ENCODE measurements at regions not wholly inside any gene's neighbourhood (a gene's known extent, or its start where the extent isn't known, plus 50 kb on each side); places are given as distances from the start of the nearest gene placed in this dataset.
"Not testable (repeated sequence)": the region's sequence is repeated elsewhere in the genome, so short reads cannot be mapped to it uniquely, and the experiment has no call there.

DNA sequence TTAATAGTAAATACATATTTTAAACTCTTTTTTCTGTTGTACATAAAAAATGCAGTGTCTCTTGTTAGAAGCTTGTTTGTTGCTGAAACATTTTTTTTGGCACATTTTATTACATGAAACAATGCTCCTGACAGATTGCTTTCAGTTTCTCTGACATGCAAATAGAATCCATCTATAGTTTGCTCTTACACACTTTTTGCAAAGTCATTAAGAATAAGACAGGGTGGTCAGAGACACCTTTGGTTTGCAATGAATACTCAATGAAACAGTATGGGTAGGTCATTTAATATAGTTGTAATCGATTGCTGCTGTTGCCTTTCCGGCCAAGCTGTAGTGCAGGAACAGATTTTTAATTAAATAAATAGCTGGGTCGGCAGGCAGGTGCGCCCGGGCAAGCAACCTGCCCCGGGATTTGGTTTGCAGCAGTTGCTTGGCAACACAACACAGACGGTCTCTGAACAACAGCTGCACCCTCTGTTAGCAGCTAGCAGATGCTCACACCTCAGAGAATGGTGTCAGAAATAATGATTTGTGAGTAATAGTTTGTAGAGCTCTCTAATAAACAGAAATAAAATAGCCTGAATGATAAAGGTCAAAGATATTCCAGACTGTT, 115.7 kb upstream of the CACNA2D1 start:
- no peak for DNase-seq

DNA sequence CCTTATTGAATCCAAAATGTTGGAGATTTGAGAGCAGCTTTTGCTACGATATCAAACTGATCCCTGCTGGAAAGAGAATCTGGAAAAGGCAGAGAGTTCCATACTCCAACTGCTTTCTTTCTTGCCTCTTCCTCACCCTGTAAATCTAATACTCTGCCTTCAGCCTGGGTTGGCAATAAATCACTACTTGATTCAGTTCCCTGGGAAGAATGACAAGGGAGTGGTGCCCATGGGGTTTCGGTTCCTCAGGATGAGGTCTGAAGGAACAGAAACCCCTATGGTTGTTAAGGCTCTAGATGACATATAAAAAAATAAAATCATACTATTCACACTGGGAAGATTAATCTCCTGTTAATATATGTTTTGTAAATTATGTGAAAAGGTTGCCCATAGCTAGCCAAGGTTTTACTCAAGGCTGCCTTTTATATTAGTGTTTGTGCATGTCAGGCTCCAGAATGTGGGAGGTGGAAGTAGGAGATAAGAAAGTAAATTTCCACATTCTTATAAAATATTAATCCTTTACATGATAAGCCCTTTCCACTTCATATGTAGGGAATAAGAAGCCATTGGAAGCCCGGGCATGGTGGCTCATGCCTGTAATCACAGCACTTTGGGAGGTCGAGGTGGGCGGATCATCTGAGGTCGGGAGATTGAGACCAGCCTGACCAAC, 106.2 kb upstream of the CACNA2D1 start:
- DNase-seq = no peak

DNA sequence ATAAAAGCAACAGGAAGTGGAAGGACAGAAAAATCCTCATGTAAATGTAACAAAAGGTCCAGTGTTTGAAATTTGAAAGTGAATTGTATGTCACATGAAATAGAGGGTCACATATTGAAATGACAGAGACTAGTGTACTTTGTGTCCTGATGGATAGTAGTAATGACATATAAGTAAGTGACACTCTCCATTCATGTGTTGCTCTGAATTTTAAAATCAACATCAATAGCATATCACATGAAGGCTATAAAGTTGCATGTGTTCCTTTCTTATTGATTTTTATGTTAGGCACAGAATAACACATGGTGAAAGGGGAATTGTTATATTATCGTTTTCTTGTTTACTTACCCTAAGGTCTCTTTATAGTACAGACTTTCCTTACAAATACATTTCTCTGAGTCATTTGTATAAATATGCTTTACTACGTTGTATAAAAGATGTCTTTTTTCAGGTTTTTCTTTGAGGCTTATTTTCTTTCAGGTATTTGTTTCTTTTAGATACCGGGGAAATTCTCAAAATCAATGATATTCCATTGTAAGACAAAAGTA, 104.6 kb upstream of the CACNA2D1 start:
- DNase-seq = no peak

DNA sequence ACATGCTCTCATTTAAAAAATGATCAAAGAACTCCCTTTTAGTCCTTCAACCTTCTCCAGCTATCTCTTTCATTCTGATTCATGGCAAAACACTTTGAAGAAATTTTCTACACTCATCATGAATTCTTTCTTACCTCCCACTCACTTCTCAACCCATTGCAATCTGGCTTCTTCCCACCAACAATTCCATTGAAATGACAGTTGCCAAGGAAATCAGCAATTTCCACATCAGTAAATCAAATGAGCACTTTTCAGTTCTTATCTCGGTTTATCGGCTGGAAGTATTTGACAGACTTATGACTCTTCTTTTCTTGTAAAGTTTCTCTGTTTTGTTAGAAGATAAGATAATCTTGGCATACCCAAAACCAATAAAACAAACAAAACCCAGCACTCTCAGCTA, 99.1 kb upstream of the CACNA2D1 start:
- DNase-seq = no peak

DNA sequence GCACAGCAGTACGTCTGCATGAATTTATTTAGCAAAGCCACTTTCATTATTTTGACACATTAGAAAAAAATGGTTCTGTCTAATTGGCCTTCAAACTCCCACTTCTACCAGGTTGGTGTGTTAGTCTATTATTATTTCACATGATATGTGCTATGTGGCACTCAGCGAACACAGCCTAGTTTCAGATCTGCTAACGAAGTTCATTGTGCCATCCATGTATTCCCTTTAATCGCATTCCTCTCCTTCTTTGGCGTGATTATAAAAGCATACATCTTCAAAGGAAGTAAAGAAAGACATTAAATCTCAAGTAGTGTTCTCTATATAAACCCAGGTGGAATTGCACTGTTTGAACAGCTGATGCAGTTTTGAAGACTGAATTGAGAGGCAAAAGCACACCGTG, 96.4 kb upstream of the CACNA2D1 start:
- no peak for DNase-seq

DNA sequence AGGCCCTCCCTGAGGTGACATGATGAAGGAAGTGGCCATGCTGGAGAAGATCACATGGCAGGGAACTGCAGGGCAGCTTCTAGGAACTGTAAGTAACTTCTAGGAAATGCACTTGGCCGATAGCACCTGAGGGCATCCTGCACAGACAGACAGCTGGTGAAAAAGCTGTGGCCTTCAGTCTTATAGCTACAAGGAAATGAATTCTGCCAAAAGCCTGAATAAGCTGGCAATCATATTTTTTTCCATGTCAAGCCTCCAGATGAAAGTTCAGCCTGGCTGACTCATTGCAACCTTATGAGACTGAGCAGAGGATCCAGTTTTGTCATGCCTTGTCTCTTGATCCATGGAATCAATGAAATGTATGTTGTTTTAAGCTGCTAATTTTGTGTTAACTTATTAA, 91.1 kb upstream of the CACNA2D1 start:
- DNase-seq = no peak

DNA sequence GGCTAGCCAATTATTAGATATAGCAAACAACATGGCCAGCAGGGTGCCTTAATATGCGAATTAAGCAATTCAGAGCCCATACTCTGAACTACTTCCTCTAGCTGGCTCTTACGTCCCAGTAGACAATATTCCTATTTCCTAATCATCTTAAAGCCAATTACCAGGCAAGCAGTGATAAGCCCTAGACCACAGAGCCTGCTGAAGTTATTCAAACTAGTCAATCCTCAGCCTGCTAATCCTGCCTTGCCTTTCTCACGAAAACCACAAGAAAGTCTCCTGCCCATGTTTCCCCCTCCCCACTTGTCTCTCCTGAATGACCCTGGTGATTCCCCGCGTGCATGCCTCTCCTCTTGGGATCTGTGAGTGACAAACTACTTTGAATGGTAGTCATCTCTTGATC, 86.8 kb upstream of the CACNA2D1 start:
- no peak for DNase-seq

DNA sequence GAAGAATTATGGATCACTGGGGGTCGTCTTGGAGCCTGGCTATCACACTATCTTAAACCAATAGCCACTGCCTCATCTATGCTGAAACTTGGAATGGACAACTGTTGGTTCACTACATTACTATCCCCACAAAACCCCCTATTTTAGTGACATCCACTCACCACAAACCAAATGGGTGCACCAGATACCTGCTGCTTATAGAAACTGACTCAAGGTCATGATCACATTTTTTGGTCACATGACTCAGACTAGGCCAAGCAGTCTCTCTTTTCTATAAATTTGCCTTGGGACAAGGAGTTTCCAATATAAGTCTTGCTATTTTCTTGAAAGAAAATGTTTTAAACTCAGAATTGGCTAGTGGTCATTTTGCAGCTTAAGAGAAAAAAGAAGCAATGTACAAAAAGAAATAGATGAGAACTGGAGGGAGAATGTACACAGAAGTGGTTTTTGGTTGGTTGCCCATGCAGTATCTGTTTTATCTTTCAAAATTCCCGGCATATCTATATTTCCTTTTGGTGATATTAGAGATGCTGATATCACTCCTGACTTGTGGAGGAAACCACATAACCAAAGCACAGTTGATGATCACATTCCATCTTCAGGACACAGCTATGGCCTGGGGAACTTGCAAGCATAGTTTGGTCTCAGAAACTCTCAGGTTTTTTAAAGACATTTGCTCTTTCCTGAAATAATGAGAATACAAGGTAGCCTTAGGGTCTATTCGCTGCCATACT, 85.2 kb upstream of the CACNA2D1 start:
- DNase-seq = no peak

DNA sequence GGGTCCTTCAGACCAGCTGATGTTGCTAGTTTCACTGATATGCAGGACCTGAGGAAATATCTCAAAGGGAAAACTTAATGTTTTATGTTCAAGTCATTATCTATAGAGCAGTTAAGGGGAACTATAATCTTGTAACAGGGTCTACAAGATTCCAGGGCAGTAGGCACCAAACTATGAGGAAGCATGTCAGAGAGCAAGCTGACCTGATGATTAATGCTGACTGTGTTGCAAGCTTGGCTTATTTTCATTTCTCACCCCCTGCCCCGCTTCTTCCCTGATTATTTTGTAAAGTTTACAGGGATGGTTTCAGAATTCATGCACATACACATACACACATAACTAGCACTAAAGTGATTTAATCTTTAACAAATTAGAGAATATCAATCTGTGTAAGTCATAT, 84.3 kb upstream of the CACNA2D1 start:
- no peak for DNase-seq

DNA sequence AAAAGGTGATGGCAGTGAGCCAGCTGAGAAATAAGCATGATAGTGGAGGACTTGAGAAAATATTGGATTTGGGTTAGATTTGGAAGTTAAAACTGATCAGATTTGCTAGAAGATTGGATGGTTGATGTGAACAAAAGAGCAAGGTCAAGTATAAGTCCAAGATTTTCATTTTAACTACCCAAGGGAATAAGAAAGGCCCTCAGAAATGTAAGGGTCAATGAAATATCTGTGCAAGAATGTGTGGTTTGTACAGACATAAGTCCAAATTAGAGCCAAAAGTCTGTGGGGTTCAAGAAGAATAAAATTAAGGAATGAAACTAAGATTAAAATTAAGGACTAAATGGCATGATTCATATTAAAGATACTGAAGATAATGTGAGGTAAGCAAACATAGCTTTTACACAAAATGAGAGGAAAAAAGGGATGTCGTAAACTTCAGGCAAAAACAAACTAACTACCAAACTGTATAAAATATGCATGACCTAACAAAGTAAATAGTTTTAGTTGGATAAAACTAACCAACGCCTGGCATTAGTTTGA, 78.4 kb upstream of the CACNA2D1 start:
- DNase-seq = no peak

DNA sequence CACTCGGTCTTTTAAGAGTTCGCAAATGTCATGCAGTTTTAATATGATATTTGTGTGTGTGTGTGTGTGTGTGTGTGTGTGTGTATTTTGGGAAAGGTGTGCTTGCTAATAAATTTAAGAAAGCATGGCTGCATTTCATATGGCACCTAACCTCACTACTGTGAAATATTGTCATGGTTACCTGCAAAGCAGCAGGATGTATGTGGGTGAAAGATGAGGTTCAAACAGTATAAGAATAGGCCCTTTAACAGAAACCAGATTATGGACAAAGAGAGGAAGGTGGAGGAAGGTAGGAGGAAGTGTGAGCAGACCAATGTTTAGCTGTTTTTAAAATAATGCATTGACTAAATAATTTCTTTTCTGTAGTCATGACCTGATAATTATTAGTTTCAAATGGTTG, 73.5 kb upstream of the CACNA2D1 start:
- DNase-seq = no peak

DNA sequence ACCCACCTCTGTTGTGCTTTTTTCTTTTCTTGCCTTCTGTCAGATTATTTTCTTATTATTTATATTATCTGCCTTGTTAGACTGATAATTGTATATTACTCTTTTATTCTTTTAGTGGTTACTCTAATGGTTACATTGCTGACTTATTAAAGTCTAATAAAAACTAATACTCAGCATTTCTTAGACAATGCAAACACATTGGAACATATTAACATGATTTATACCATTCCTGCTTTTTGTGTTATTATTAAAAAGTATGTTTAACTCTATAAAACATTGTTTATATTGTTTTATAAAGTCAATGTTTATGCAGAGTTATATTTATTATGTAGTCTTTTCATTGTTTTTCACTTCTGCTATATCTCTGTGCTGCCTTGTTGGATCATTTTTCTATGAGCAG, 68.0 kb upstream of the CACNA2D1 start:
- no peak for DNase-seq

DNA sequence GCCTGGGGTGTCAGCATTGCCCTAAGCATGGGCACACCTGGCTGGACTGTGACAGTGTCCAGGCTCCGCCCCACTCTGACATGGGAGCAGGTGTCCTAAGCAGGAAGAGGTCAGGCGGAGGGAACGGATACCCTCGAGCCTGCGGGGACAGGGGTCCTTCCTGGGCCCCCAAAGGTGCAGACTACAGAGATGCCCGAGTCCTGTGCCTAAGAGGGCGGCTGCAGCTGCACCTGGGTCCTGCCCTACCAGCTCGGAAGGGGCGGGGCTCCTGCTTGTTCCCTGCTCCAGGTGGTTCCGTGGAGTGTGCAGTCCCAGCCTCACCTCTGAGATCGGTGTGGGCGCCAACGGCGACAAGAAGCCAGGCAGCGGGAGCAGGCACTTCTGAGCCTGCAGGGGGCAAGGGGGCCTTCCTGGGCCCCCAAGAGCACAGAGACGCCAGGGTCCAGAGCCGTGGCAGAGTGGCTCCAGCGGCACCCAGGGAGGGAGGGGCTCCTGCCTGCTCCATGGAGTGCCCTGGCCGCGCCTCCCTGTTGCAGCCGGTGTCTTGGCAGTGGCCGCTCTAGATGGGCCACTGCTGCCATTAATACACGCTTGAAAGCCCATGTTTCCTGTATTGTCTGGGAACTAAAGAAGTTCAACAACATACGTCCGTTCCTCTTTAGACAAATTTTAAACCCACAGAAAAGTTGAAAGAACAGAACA, 64.5 kb upstream of the CACNA2D1 start:
- no peak for DNase-seq

DNA sequence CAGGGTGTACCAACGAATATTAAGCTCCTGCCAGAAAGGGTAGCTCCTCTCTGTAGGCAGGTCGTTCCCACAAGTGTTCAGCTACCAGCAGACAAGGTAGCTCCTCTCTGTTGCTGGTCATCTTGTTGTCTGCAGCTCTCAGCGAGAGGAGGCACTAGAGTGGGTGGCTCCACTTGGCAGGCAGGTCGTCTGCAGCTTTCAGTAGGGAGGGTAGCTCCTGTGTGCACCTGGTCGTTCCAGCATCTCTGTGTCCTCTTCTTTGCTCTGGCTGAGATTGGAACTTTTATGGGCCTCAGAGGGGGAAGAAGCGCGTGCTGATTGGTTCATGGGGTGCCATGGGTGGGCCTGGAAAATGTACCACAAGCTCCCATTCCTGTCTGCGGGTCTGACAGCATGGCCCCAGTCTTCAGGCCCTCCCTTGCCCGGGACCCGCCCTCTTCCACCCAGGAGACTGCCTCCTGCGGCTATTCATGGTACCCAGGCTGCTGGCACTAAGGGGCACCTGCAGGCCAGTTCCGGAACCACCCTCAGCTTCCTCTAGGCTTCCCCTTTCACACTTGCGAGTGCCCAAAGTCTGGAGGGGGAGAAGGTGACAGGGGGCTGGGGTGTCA, 63.9 kb upstream of the CACNA2D1 start:
- DNase-seq = no peak

DNA sequence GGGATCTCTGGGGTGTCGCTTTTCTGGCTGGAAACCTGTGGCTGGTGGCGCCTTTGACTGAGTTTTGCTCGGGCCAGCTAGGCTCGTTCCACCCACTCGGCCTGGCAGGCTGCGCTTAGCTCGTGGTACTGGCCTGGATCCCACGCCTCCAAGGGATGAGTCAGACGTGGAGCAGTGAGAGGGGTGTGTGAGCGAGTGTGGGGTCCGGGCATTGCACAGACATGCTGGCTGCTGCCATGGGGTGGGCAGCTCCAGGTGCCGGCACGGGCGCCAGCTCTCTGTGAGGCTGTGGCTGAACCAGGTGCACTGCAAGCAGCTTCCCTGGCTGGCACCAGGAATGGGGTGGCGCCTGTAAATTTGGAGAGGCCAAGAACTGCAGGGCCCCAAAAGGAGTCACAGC, 63.1 kb upstream of the CACNA2D1 start:
- DNase-seq = no peak

DNA sequence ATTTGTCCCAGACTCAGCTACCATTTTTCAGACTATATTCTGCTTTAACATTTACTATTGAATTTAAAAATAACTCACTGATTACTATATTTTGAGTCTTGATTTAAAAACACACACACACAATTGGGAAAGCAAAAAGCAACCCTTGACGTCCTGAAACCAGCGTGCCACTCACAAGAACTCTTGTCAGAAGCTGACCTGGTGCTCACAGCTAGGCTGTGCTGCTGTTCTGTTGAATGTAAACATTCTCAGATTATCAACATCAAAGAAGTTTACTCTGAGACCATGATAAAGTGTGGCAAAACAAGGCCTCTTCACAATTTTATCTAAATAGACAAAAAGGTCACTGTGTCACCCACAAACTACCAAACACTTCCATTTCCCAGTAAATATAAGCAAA, 62.6 kb upstream of the CACNA2D1 start:
- no peak for DNase-seq

DNA sequence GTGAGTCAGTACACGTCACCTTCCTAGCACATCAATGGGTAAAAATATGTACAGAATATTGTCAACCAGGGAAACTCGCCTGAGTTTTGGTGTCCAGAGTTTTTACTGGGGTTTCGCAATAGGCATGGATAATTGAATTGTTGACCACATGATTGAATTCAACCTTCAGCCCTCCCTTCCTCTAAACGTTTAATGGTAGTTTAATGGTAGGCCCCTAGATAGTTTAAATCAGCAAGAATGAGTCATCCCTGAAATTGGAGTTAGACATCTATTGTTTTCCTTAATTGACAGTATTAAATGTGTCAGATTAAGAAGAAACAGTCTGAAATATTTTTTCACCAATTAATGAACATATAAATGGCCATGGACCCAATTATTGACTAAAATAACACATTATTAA, 57.8 kb upstream of the CACNA2D1 start:
- DNase-seq = no peak

DNA sequence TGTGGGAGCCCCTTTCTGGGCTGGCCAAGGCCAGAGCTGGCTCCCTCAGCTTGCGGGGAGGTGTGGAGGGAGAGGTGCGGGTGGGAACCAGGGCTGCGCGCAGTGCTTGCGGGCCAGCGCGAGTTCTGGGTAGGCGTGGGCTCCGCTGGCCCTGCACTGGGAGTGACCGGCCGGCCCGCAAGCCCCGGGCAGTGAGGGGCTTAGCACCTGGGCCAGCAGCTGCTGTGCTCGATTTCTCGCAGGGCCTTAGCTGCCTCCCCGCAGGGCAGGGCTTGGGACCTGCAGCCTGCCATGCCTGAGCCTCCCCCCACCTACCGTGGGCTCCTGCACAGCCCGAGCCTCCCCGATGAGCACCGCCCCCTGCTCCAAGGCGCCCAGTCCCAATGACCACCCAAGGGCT, 56.0 kb upstream of the CACNA2D1 start:
- not testable (repeated sequence) for DNase-seq

DNA sequence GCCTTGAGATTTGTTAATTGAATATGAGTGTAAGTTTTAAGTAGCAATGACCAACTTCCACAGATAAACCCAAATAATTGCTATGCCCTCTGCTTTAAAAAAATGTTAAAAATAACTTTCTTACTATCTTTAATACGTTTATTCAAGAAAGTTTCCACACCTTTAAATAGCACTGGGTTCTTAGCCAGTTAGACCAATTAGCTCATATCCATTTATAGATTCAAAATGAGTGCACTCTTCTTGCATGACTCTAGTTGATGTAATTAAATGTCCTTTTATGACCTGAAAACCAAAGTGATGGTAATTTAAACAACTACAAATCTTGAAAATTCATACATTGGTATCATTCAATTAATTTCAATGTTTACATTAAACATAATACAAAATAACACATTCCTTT, 50.8 kb upstream of the CACNA2D1 start:
- DNase-seq = no peak

Data from CD4-positive, alpha-beta T cell treated with Interleukin-4 for 4 hours (primary cell).